ENCODE measurements at regions not wholly inside any gene's neighbourhood (a gene's known extent, or its start where the extent isn't known, plus 50 kb on each side); places are given as distances from the start of the nearest gene placed in this dataset.

GRCh38 chr6:142500250-142500786, 198.5 kb downstream of the ADGRG6 start:
- no peak for DNase-seq (ENCODE audit: low spot score)

- DNase-seq (ENCODE audit: low spot score), result no peak
Measured at GRCh38 chr6:142501795-142502194, 200.0 kb downstream of the ADGRG6 start.

GRCh38 chr6:142507065-142507464, 205.3 kb downstream of the ADGRG6 start:
- no peak for DNase-seq (ENCODE audit: low spot score)

- DNase-seq (ENCODE audit: low spot score), result no peak
Measured at GRCh38 chr6:142510211-142510610, 208.4 kb downstream of the ADGRG6 start.

GRCh38 chr6:142518126-142518525, 216.3 kb downstream of the ADGRG6 start:
- DNase-seq (ENCODE audit: low spot score), result no peak

GRCh38 chr6:142518761-142519160, 217.0 kb downstream of the ADGRG6 start:
- DNase-seq (ENCODE audit: low spot score), result no peak

- DNase-seq (ENCODE audit: low spot score), result no peak
Measured at GRCh38 chr6:142521791-142522190, 220.0 kb downstream of the ADGRG6 start.

GRCh38 chr6:142523515-142524375, 221.9 kb downstream of the ADGRG6 start:
- no peak for DNase-seq (ENCODE audit: low spot score)

GRCh38 chr6:142530566-142530965, 228.8 kb downstream of the ADGRG6 start:
- no peak for DNase-seq (ENCODE audit: low spot score)

- DNase-seq (ENCODE audit: low spot score), result peak; percentile 35
Measured at GRCh38 chr6:142531727-142532126, 229.9 kb downstream of the ADGRG6 start.

GRCh38 chr6:142534076-142534475, 232.3 kb downstream of the ADGRG6 start:
- DNase-seq (ENCODE audit: low spot score), result no peak

GRCh38 chr6:142534484-142534883, 232.7 kb downstream of the ADGRG6 start:
- no peak for DNase-seq (ENCODE audit: low spot score)

- DNase-seq (ENCODE audit: low spot score), result no peak
Measured at GRCh38 chr6:142537612-142538478, 236.0 kb downstream of the ADGRG6 start.

GRCh38 chr6:142542704-142543233, 241.0 kb downstream of the ADGRG6 start:
- DNase-seq (ENCODE audit: low spot score), result peak; percentile 88

GRCh38 chr6:142543606-142544005, 241.8 kb downstream of the ADGRG6 start:
- no peak for DNase-seq (ENCODE audit: low spot score)

GRCh38 chr6:142544199-142544838, 242.5 kb downstream of the ADGRG6 start:
- DNase-seq (ENCODE audit: low spot score), result no peak

GRCh38 chr6:142545147-142545546, 243.3 kb downstream of the ADGRG6 start:
- no peak for DNase-seq (ENCODE audit: low spot score)

GRCh38 chr6:142548566-142548965, 246.8 kb downstream of the ADGRG6 start:
- no peak for DNase-seq (ENCODE audit: low spot score)

GRCh38 chr6:142550310-142551063, 248.7 kb downstream of the ADGRG6 start:
- no peak for DNase-seq (ENCODE audit: low spot score)

GRCh38 chr6:142551274-142551811, 249.5 kb downstream of the ADGRG6 start:
- peak; percentile 71 for DNase-seq (ENCODE audit: low spot score)

- no peak for DNase-seq (ENCODE audit: low spot score)
Measured at GRCh38 chr6:142558786-142559185, 257.0 kb downstream of the ADGRG6 start.
